SU-DHL-6 (cell line): ENCODE measurements at regions not wholly inside any gene's neighbourhood (a gene's known extent, or its start where the extent isn't known, plus 50 kb on each side); places are given as distances from the start of the nearest gene placed in this dataset.

ENCODE experiments used
- H2AFZ ChIP-seq: fragments of 200-600 bp; sonication (generic); 2 replicates; pipeline ENCODE4 v1.6.1; 2014; ENCODE audit warnings: low read depth, mild to moderate bottlenecking, moderate library complexity, mixed read lengths, antibody characterized with exemption, low read length; ENCODE audit not compliant: severe bottlenecking
- H3F3A ChIP-seq: fragments of 200-600 bp; shearing (Covaris generic); 2 replicates; pipeline ENCODE4 v1.6.0; 2016; ENCODE audit warnings: antibody characterized with exemption, mild to moderate bottlenecking; ENCODE audit not compliant: insufficient read depth
- H3K27ac ChIP-seq: fragments of 200-600 bp; sonication (generic); 2 replicates; pipeline ENCODE4 v1.5.1; 2016; ENCODE audit warnings: low read depth, mild to moderate bottlenecking, low read length, moderate library complexity, mixed read lengths
- H3K27me3 ChIP-seq: fragments of 200-600 bp; sonication (generic), shearing (Covaris generic); 2 replicates; pipeline ENCODE4 v1.6.0; 2014; ENCODE audit warnings: mild to moderate bottlenecking, low read length
- H3K36me3 ChIP-seq: fragments of 200-600 bp; sonication (generic); 2 replicates; pipeline ENCODE4 v1.6.1; 2014; ENCODE audit warnings: mild to moderate bottlenecking, low read length, mixed read lengths
- H3K4me2 ChIP-seq: fragments of 300-600, 200-600 bp; shearing (Covaris generic), sonication (generic); 2 replicates; pipeline ENCODE4 v1.6.0; 2014; ENCODE audit warnings: low read length, low read depth, mild to moderate bottlenecking; ENCODE audit not compliant: poor library complexity, severe bottlenecking
- H3K4me3 ChIP-seq: fragments of 200-600 bp; sonication (generic); 2 replicates; pipeline ENCODE4 v1.5.1; 2014; ENCODE audit warnings: antibody characterized with exemption, low read length, mild to moderate bottlenecking, mixed read lengths; ENCODE audit not compliant: insufficient read depth, poor library complexity, severe bottlenecking
- H3K79me2 ChIP-seq: fragments of 200-600 bp; sonication (generic); 2 replicates; pipeline ENCODE4 v1.6.1; 2014; ENCODE audit warnings: mild to moderate bottlenecking, low read length, moderate library complexity; ENCODE audit not compliant: insufficient read depth
- H3K9ac ChIP-seq: fragments of 200-600 bp; sonication (generic); 2 replicates; pipeline ENCODE4 v1.7.0; 2014; ENCODE audit warnings: mild to moderate bottlenecking, low read length
- H3K9me2 ChIP-seq: fragments of 200-600 bp; sonication (generic); replicated peaks from 2 replicates; pipeline ENCODE4 v1.6.1; 2014; ENCODE audit warnings: low read length; ENCODE audit not compliant: insufficient read depth
- H3K9me3 ChIP-seq: fragments of 200-600 bp; sonication (generic); 2 replicates; pipeline ENCODE4 v1.6.1; 2014; ENCODE audit warnings: low read length, mixed read lengths; ENCODE audit not compliant: insufficient read depth
- H4K20me1 ChIP-seq: fragments of 200-600 bp; sonication (generic); 2 replicates; pipeline ENCODE4 v1.6.1; 2014; ENCODE audit warnings: low read depth, mild to moderate bottlenecking, antibody characterized with exemption, low read length, moderate library complexity, mixed read lengths
- CTCF ChIP-seq: fragments of 200-600 bp; sonication (generic); IDR thresholded peaks from one replicate; pipeline ENCODE4 v1.5.1; 2017; ENCODE audit warnings: antibody characterized with exemption, mild to moderate bottlenecking, low read length, moderate library complexity; ENCODE audit not compliant: insufficient read depth, poor library complexity, severe bottlenecking
- EZH2phosphoT487 ChIP-seq: fragments of 200-600 bp; sonication (generic), shearing (Covaris generic); conservative IDR thresholded peaks from 2 replicates; pipeline ENCODE4 v1.6.1; 2018; ENCODE audit warnings: mild to moderate bottlenecking, antibody characterized with exemption, low read length, moderate library complexity, mixed read lengths

GRCh38 chr2:221077799-221078198 lies 494.3 kb downstream of the EPHA4 start:
- H3K36me3 ChIP-seq = no peaks in the 10 kb centered on the region
- H3K4me2 ChIP-seq = no peak overlapping the region
- H3F3A ChIP-seq = no peaks in the 10 kb centered on the region
- no peaks in the 10 kb centered on the region for H3K9me3 ChIP-seq
- no peaks in the 10 kb centered on the region for H4K20me1 ChIP-seq
- no peaks in the 10 kb centered on the region for H3K27me3 ChIP-seq
- H3K79me2 ChIP-seq = no peaks in the 10 kb centered on the region
- H2AFZ ChIP-seq = no peak overlapping the region
- no peak overlapping the region for H3K27ac ChIP-seq
- H3K9ac ChIP-seq = no peak overlapping the region
- no peak overlapping the region for H3K4me3 ChIP-seq
- TF ChIP-seq EZH2phosphoT487 (no peak), CTCF (no peak)
- H3K9me2 ChIP-seq = no peaks in the 10 kb centered on the region; the same call in 1 of the 2 replicates

GRCh38 chr2:221085341-221085900 lies 486.7 kb downstream of the EPHA4 start:
- TF ChIP-seq EZH2phosphoT487 (no peak), CTCF (no peak)
- Histone ChIP-seq H3K4me3 (no peak overlapping the region), H3K27ac (no peak overlapping the region), H3K27me3 (no peaks in the 10 kb centered on the region), H3K9me3 (no peaks in the 10 kb centered on the region), H3K9ac (no peak overlapping the region), H3K79me2 (no peaks in the 10 kb centered on the region), H3K36me3 (no peaks in the 10 kb centered on the region), H3K9me2 (no peaks in the 10 kb centered on the region), H2AFZ (no peak overlapping the region), H3K4me2 (no peak overlapping the region), H4K20me1 (no peaks in the 10 kb centered on the region), H3F3A (no peaks in the 10 kb centered on the region)

GRCh38 chr2:221085936-221086335 lies 486.2 kb downstream of the EPHA4 start:
- Histone ChIP-seq H2AFZ (no peak overlapping the region), H3K27ac (no peak overlapping the region), H3K79me2 (no peaks in the 10 kb centered on the region), H3K4me2 (no peak overlapping the region), H4K20me1 (no peaks in the 10 kb centered on the region), H3K36me3 (no peaks in the 10 kb centered on the region), H3K9me3 (no peaks in the 10 kb centered on the region), H3F3A (no peaks in the 10 kb centered on the region), H3K9me2 (no peaks in the 10 kb centered on the region), H3K9ac (no peak overlapping the region), H3K4me3 (no peak overlapping the region), H3K27me3 (no peaks in the 10 kb centered on the region)
- TF ChIP-seq EZH2phosphoT487 = no peak

- Histone ChIP-seq H3K27me3 (no peaks in the 10 kb centered on the region), H3F3A (no peaks in the 10 kb centered on the region), H2AFZ (no peak overlapping the region), H3K36me3 (no peaks in the 10 kb centered on the region), H3K4me2 (no peak overlapping the region), H3K9ac (no peak overlapping the region), H3K9me2 (no peaks in the 10 kb centered on the region), H4K20me1 (no peaks in the 10 kb centered on the region), H3K9me3 (no peaks in the 10 kb centered on the region), H3K27ac (no peak overlapping the region), H3K4me3 (no peak overlapping the region), H3K79me2 (no peaks in the 10 kb centered on the region)
- TF ChIP-seq CTCF (no peak), EZH2phosphoT487 (no peak)
Observed at GRCh38 chr2:221087779-221088178, 484.3 kb downstream of the EPHA4 start.
